Transverse colon (tissue), 4 donors: ENCODE measurements at regions not wholly inside any gene's neighbourhood (a gene's known extent, or its start where the extent isn't known, plus 50 kb on each side); places are given as distances from the start of the nearest gene placed in this dataset.

Source experiments
- POLR2A ChIP-seq: fragments of 450-650 bp; IDR thresholded peaks from one replicate; pipeline ENCODE4 v1.6.1; 2016; ENCODE audit warnings: antibody characterized with exemption, mild to moderate bottlenecking, moderate library complexity
- POLR2AphosphoS5 ChIP-seq, 3 donors: sonication (generic); formaldehyde crosslinking; IDR thresholded peaks; one replicate each; pipeline ENCODE4 v1.6.1; 2016; ENCODE audit warnings: antibody characterized with exemption in 3 of 3
- TF ChIP-seq, protein P1 (sequence below), 5 experiments: fragments of 200-600 bp in 3 of 5; fragments of 450-650 bp in 2 of 5; sonication (generic) in 3 of 5; IDR thresholded peaks; 1 replicate in 2 of 5; 2 replicates in 3 of 5; pipeline ENCODE4 v1.5.1; 2016 to 2017; ENCODE audit warnings: antibody characterized with exemption in 5 of 5, inconsistent platforms in 3 of 5, mild to moderate bottlenecking in 2 of 5, moderate library complexity in 1 of 5

- TF ChIP-seq, protein P1, sequence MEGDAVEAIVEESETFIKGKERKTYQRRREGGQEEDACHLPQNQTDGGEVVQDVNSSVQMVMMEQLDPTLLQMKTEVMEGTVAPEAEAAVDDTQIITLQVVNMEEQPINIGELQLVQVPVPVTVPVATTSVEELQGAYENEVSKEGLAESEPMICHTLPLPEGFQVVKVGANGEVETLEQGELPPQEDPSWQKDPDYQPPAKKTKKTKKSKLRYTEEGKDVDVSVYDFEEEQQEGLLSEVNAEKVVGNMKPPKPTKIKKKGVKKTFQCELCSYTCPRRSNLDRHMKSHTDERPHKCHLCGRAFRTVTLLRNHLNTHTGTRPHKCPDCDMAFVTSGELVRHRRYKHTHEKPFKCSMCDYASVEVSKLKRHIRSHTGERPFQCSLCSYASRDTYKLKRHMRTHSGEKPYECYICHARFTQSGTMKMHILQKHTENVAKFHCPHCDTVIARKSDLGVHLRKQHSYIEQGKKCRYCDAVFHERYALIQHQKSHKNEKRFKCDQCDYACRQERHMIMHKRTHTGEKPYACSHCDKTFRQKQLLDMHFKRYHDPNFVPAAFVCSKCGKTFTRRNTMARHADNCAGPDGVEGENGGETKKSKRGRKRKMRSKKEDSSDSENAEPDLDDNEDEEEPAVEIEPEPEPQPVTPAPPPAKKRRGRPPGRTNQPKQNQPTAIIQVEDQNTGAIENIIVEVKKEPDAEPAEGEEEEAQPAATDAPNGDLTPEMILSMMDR (IDR thresholded peaks at IDR 0.05) = no peak
- TF ChIP-seq POLR2A = no peak
- no peak for TF ChIP-seq POLR2AphosphoS5 (IDR thresholded peaks at IDR 0.05)
Measured at GRCh38 chr4:130044788-130045531, 949.0 kb downstream of the C4orf33 start.
